ENCODE measurements at regions not wholly inside any gene's neighbourhood (a gene's known extent, or its start where the extent isn't known, plus 50 kb on each side); places are given as distances from the start of the nearest gene placed in this dataset.

DNA sequence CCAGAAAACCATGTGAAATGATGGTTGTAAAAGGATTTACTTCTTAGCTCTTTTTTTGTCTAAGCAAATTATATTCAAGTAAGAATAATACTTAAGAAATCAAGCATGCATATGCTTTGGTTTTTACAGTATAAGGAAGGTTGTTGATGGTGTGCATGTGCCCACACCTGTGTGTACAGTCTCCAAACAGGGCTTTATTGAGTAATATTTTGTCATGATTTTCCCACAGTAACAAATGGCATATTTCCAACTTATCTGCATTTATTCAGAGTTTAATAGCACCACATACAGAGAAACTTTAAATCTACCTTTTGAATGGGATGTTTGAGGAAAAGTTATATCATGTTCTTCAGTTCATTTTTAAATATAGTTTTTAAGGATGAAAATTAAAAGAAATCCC is 76.5 kb upstream of the DSG1 start:
- no peak for TF ChIP-seq CTCF (conservative IDR thresholded peaks at IDR 0.05)
- no peak for TF ChIP-seq EZH2 (IDR thresholded peaks at IDR 0.05; ENCODE audit: low read depth)
